ENCODE measurements at regions not wholly inside any gene's neighbourhood (a gene's known extent, or its start where the extent isn't known, plus 50 kb on each side); places are given as distances from the start of the nearest gene placed in this dataset.

DNA sequence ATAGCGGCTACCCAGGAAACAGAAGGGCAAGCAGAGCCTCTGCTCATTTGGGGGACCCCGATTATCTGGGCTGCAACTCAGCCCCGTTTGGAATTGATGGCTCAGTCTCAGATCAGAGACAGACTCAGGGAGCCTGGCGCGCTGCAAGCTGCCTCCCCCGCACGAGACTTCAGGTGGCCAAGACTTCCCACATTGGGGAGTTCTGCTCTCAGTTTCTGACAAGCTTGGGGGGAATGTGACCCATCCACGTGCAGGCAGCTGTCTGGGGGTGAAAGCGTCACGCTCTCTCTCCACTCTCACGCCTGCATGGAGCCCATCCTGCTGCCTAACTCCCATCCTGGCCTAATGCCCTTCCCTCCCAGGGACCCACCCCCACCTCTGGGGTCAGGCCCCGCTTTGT, 157.6 kb upstream of the GSE1 start:
- Histone ChIP-seq H3K4me1 (peaks cover 0 to 11% (median 8%) of the 10 kb centered on the region in 3 donors), H3K36me3 (no peaks in the 10 kb centered on the region), H3K9me3 (no peaks in the 10 kb centered on the region), H3K4me3 (no peak overlapping the region), H3K27ac (no peak overlapping the region), H3K27me3 (no peaks in the 10 kb centered on the region)
- intact Hi-C loops (cut with DNase I), result no loop called here
- DNase-seq (no peak), ATAC-seq (no peak), FAIRE-seq (no peak)
- WGBS, 2 donors, result 85 to 88% methylated on average over 12 of the region's 12 CpGs
- TF ChIP-seq, protein P1, sequence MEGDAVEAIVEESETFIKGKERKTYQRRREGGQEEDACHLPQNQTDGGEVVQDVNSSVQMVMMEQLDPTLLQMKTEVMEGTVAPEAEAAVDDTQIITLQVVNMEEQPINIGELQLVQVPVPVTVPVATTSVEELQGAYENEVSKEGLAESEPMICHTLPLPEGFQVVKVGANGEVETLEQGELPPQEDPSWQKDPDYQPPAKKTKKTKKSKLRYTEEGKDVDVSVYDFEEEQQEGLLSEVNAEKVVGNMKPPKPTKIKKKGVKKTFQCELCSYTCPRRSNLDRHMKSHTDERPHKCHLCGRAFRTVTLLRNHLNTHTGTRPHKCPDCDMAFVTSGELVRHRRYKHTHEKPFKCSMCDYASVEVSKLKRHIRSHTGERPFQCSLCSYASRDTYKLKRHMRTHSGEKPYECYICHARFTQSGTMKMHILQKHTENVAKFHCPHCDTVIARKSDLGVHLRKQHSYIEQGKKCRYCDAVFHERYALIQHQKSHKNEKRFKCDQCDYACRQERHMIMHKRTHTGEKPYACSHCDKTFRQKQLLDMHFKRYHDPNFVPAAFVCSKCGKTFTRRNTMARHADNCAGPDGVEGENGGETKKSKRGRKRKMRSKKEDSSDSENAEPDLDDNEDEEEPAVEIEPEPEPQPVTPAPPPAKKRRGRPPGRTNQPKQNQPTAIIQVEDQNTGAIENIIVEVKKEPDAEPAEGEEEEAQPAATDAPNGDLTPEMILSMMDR (IDR thresholded peaks at IDR 0.05), result no peak

DNA sequence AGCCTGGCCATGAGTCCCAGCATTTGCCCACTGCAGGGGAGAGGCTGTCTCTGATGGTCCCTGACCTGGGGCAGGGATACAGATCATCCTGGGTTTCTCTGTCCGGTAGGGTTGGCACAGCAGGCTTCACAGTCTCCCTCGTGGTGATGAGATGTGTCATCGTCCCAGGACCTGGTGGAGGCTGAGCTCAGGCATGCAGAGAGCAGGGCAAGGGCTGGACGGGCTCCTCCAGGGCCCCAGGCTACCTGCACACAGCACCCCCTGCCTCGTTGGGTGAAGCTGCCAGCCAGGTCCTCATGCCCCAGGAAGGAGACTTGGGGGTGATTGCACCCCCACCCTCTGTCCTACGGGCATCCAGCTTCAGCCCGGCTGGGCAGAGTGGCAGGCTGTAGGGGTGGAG, 155.8 kb upstream of the GSE1 start:
- ATAC-seq (no peak), DNase-seq (peak in 1 of 6 donors; percentile 54), FAIRE-seq (no peak)
- intact Hi-C loops (cut with DNase I), result no loop called here
- Histone ChIP-seq H3K36me3 (no peaks in the 10 kb centered on the region), H3K27me3 (no peaks in the 10 kb centered on the region), H3K4me3 (no peak overlapping the region), H3K9me3 (no peaks in the 10 kb centered on the region), H3K4me1 (peaks cover 0 to 26% (median 23%) of the 10 kb centered on the region in 3 donors), H3K27ac (no peak overlapping the region)
- TF ChIP-seq, protein P1 (IDR thresholded peaks at IDR 0.05), result no peak
- 90 to 92% methylated on average over 7 of the region's 7 CpGs for WGBS, 2 donors

DNA sequence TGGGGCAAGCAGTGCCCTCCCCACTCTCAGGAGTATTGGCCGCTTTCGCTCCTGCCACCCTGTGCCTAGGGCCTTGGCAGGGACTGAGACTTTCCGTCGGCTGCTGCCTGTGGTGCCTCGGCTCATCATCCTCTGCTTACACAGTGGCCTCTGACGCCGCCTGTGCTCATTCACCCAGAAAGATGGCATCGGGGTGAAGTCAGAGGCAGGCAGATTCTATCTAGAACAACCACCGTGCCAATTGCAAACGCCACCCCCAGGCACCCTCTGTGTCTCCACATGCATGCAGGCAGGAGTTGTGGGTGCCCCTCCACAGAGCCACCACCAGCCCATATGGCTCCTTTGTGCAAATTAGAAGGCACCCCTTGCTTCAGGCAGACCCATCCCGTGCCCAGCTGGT, 154.2 kb upstream of the GSE1 start:
- Histone ChIP-seq H3K4me1 (peaks cover 5 to 29% (median 23%) of the 10 kb centered on the region in 3 donors), H3K27me3 (no peaks in the 10 kb centered on the region), H3K27ac (no peak overlapping the region), H3K9me3 (no peaks in the 10 kb centered on the region), H3K36me3 (no peaks in the 10 kb centered on the region), H3K4me3 (no peak overlapping the region)
- peak; percentile 36 to 58 (median 40) for ATAC-seq
- intact Hi-C loops (cut with DNase I), result no loop called here
- no peak for FAIRE-seq
- DNase-seq, result peak in 1 of 6 donors; percentile 65
- TF ChIP-seq, protein P1 (IDR thresholded peaks at IDR 0.05), result no peak
- 59 to 63% methylated on average over 11 of the region's 11 CpGs for WGBS, 2 donors

DNA sequence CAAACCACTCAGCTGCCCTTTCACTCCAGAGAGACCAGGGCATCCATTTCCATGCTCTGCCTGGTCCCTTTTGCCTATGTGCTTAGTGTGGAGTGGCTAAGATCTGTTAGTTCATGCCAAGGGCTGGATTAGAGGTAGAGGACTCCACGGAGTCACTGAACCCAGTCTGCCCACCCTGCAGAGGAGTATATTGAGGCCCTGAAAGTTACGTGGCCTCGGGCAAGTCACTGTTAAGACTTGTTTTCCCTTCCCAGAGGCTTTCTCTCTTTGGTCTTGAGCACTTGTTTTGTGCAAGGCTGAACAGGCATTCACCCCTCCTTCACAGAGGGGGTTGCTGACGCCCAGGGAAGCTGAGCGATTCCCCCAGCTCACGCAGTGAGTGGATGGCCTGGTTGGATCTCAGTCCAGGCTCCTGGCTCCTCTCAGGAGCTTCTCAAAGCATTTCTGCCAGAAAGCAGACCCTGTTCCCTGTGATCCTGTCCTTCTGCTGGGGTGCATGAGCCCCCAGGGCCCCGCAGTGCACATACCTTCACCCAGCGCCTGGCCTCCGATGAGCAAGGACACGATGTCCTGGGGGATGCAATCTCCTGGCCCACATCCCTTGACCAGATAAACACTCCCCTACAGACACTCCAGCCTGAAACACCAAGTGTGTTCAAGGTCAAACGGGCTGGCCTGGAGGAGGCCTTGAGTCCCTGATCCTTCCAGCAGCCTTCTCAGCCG, 153.4 kb upstream of the GSE1 start:
- H3K9me3 ChIP-seq, result no peaks in the 10 kb centered on the region
- TF ChIP-seq, protein P1 (IDR thresholded peaks at IDR 0.05), result no peak
- intact Hi-C loops (cut with DNase I), result no loop called here
- no peak for FAIRE-seq
- no peak overlapping the region for H3K27ac ChIP-seq
- ATAC-seq, result peak in 3 of 4 donors; percentile 12 to 42 (median 20)
- H3K27me3 ChIP-seq, result no peaks in the 10 kb centered on the region
- peak in 1 of 6 donors; percentile 43 for DNase-seq
- H3K4me3 ChIP-seq, result no peak overlapping the region
- H3K36me3 ChIP-seq, result no peaks in the 10 kb centered on the region
- H3K4me1 ChIP-seq, result peaks cover 5 to 29% (median 23%) of the 10 kb centered on the region in 3 donors
- WGBS, 2 donors, result 68 to 70% methylated on average over 12 of the region's 12 CpGs

Data from pancreas (tissue), 10 donors.